Heart left ventricle (tissue), 13 donors: ENCODE measurements at regions not wholly inside any gene's neighbourhood (a gene's known extent, or its start where the extent isn't known, plus 50 kb on each side); places are given as distances from the start of the nearest gene placed in this dataset.

Experiments
- POLR2A ChIP-seq, 2 donors: fragments of 450-650 bp; IDR thresholded peaks; one replicate each; pipeline ENCODE4 v1.6.1; 2017; ENCODE audit warnings: antibody characterized with exemption in 2 of 2, mild to moderate bottlenecking in 2 of 2, moderate library complexity in 2 of 2
- TF ChIP-seq, protein P1 (sequence below), 12 donors: fragments of 200-600 bp; sonication (generic) in 4 of 12; IDR thresholded peaks; one replicate each; pipeline versions ENCODE4 v1.5.0 to v1.8.0; 2018 to 2022; ENCODE audit warnings: antibody characterized with exemption in 12 of 12, mild to moderate bottlenecking in 5 of 12
- donor health status: ischemic (EF 13 %, LVEDD 7.1; RV severe dilation, severe dysfunction).
- donor health status: DM: no; HTN: yes; CAD: no.
- donor health status: DM: no; HTN: no; CAD: no.
- donor health status: ischemic (EF 25% LVEDD 6.9; RV normal size, moderate dysfunction).
- donor health status: ischemic (EF 25% LVEDD 5.7; RV mildly dilated, moderate dysfunction).
- donor health status: ischemic (EF 35%, LVEDD 5.7; RV mildly dilated, moderate dysfunction).
- donor health status: nonischemic (EF 11% LVEDD 7.7; RV severe dilation, severe dysfunction).
- donor health status: DM: yes; HTN: yes; CAD: no.
- donor health status: PGD.
- donor health status: ischemic (EF 29% LVEDD 5.4; RV normal size, mild dysfunction).
- donor health status: nonischemic (EF 23%, LVEDD 6.1; RV moderate dilation, normal function).

GRCh38 chr10:9239298-9239697 is 1184.8 kb downstream of the GATA3 start:
- TF ChIP-seq POLR2A (IDR thresholded peaks at IDR 0.05): no peak
- TF ChIP-seq, protein P1, sequence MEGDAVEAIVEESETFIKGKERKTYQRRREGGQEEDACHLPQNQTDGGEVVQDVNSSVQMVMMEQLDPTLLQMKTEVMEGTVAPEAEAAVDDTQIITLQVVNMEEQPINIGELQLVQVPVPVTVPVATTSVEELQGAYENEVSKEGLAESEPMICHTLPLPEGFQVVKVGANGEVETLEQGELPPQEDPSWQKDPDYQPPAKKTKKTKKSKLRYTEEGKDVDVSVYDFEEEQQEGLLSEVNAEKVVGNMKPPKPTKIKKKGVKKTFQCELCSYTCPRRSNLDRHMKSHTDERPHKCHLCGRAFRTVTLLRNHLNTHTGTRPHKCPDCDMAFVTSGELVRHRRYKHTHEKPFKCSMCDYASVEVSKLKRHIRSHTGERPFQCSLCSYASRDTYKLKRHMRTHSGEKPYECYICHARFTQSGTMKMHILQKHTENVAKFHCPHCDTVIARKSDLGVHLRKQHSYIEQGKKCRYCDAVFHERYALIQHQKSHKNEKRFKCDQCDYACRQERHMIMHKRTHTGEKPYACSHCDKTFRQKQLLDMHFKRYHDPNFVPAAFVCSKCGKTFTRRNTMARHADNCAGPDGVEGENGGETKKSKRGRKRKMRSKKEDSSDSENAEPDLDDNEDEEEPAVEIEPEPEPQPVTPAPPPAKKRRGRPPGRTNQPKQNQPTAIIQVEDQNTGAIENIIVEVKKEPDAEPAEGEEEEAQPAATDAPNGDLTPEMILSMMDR (IDR thresholded peaks at IDR 0.05): no peak
